Choroid plexus epithelial cell (primary cell): ENCODE measurements at regions not wholly inside any gene's neighbourhood (a gene's known extent, or its start where the extent isn't known, plus 50 kb on each side); places are given as distances from the start of the nearest gene placed in this dataset.

Source experiments
- DNase-seq: peaks from one replicate; pipeline ENCODE4 v3.0.0-alpha.2; 2010; ENCODE audit warnings: low read depth
- H3K4me3 ChIP-seq: 2 replicates; pipeline ENCODE4 v1.5.1; 2011; ENCODE audit warnings: low read depth, mild to moderate bottlenecking, control low read depth, low read length, moderate library complexity
- TF ChIP-seq, protein P1 (sequence below): conservative IDR thresholded peaks from 2 replicates; pipeline ENCODE4 v1.5.1; 2011; ENCODE audit warnings: low read depth, mild to moderate bottlenecking, control low read depth, inconsistent platforms, low read length, moderate library complexity

DNA sequence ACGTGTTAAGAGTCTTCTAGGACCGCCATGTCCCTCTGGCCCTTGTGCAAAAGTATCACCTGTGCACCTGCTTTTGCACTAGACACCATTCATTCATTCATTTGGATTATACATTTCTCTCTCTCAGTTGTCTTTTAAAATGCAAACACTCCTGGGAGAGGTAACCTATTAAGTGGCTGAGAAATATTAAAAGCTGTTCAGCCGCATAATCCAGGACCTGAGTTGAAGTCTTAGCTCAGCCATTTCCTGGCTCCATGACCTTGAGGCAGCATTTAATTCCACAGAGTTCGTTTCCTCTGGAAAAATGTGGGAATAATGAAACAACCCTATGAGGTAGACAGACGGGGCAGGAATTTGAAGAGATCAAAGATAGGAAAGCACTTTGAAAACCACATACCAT lies 251.6 kb downstream of the RPS24 start:
- H3K4me3 ChIP-seq, result no peak overlapping the region
- no peak for DNase-seq
- TF ChIP-seq, protein P1, sequence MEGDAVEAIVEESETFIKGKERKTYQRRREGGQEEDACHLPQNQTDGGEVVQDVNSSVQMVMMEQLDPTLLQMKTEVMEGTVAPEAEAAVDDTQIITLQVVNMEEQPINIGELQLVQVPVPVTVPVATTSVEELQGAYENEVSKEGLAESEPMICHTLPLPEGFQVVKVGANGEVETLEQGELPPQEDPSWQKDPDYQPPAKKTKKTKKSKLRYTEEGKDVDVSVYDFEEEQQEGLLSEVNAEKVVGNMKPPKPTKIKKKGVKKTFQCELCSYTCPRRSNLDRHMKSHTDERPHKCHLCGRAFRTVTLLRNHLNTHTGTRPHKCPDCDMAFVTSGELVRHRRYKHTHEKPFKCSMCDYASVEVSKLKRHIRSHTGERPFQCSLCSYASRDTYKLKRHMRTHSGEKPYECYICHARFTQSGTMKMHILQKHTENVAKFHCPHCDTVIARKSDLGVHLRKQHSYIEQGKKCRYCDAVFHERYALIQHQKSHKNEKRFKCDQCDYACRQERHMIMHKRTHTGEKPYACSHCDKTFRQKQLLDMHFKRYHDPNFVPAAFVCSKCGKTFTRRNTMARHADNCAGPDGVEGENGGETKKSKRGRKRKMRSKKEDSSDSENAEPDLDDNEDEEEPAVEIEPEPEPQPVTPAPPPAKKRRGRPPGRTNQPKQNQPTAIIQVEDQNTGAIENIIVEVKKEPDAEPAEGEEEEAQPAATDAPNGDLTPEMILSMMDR, result no peak

DNA sequence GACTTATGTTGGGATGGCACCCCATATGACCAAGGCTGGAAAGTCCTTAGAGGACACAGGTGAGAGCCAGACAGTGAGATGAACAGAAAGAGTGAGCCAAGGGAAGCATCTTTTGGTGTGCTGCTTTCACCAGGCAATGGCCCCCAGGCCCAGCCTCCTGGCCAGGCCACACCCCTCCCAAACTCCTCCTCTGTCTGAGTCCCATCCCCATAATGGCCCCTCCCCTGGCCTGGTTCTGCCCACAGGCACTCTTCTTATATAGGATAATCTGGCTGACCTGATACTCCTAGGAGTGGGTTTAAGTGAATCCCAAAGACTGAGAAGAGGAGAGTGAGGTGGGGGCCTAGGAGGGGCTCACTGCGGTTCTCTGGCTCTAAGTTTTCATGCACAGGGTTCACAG lies 252.5 kb downstream of the RPS24 start:
- no peak overlapping the region for H3K4me3 ChIP-seq
- DNase-seq, result no peak
- TF ChIP-seq, protein P1, result no peak

DNA sequence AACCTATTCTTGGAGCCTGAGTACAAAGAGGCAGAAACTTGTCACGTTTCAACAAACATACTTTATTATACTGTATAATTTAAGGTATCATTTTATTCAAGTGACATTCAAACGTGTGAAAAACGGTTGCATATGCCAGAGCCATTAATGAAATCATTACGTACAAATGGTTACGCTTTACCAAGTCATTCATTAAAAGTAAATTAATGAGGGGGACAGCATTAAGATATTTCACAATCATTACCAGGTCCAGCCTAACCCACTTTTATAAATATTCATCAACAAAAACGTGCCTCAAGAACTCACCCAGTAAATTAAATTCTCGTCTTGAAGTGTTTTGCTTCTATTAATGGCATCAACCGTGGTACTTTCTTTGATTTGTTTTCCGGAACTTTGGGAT lies 253.0 kb downstream of the RPS24 start:
- no peak overlapping the region for H3K4me3 ChIP-seq
- TF ChIP-seq, protein P1, result no peak
- no peak for DNase-seq

DNA sequence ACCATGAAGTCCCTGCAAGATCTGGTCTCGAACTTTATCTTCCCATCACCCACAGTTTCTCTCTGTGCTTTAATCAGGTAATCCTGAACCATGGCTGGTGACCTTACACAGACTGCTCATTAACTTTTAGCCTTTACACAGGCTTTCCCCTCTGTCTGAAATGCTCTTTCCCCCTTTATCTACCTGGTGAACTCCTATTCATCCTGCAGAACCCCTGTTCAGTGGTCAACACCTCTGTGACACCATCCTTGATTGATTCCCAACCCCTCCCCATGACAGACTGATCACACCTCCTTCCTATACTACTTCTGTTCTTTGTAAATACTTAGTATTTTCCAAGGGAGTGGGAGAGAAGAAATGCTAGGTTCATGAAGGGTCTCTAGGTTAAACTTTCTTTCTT lies 254.0 kb downstream of the RPS24 start:
- TF ChIP-seq, protein P1, result no peak
- H3K4me3 ChIP-seq, result no peak overlapping the region
- DNase-seq, result no peak

DNA sequence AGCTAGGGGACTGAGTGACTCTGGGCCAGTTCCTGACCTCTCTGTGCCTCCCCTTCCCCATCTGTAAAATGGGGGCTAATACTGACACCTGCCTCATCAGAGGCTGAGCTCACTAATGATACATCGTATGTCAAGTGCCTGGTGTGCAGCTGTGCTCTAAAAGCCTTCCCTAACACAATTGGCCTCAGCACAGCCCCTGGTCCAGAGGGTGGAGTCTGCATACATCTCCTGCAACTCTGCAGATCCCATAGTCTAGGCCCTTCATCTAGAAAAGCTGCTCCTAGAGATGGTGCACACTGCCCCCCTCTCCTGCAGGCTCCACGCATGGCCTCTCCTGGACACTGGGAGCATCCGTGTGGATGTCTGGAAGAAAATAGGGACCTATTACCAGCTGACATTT lies 255.0 kb downstream of the RPS24 start:
- TF ChIP-seq, protein P1, result no peak
- no peak overlapping the region for H3K4me3 ChIP-seq
- no peak for DNase-seq

DNA sequence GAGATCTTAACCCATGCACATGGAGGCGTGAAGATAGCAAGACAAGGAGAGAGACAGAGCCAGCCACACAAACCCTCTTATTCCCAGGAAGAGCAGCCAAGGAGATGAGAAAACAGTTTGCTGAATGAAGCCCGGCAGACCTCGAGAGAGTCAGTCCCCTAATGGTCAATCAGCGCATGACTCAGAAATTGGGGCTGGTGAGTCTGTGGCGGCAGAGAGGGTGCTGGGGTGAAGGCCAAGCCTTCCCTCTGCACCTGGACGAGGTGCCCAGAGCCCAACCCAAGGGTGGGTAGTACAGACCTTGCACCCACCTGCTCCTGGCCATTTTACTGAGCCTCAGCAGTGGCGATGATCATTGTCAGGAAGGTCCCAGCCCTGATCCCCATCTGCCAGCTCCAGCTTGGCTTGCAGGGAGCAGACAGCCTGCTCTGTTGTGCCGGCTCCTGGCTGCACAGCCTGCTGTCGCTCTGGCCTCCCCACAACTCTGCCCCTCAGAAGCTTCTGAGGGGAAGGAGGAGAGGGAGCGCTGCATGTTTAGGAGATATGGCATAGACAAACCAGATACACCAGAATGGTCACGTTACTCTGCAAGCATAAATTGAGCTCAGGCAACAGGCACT lies 256.6 kb downstream of the RPS24 start:
- no peak for DNase-seq
- TF ChIP-seq, protein P1, result no peak
- H3K4me3 ChIP-seq, result no peak overlapping the region

DNA sequence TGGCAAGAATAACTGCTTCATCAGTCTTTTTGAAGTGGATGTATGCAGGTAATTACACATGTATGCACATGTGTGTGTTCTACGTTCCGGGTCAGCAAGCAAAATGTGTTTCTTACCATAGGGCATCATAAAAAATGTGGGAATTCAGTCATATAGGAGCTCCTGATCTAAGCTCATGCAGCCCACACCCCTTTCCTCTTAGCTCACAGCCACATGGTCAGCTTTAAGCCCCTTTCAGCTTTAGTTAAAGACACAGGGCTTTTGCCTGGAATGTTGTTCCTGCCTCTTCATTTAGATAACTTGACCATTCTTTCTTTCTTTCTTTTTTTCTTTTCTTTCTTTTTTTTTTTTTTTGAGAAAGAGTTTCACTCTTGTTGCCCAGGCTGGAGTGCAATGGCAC lies 258.1 kb downstream of the RPS24 start:
- DNase-seq, result no peak
- H3K4me3 ChIP-seq, result no peak overlapping the region
- TF ChIP-seq, protein P1, result no peak
